Heart left ventricle (tissue), 13 donors: ENCODE measurements at regions not wholly inside any gene's neighbourhood (a gene's known extent, or its start where the extent isn't known, plus 50 kb on each side); places are given as distances from the start of the nearest gene placed in this dataset.

Experiments used
- CTCF ChIP-seq, 12 donors: fragments of 200-600 bp; sonication (generic) in 4 of 12; IDR thresholded peaks; one replicate each; pipeline versions ENCODE4 v1.5.0 to v1.8.0; 2018 to 2022; ENCODE audit warnings: antibody characterized with exemption in 12 of 12, mild to moderate bottlenecking in 5 of 12
- POLR2A ChIP-seq, 2 donors: fragments of 450-650 bp; IDR thresholded peaks; one replicate each; pipeline ENCODE4 v1.6.1; 2017; ENCODE audit warnings: antibody characterized with exemption in 2 of 2, mild to moderate bottlenecking in 2 of 2, moderate library complexity in 2 of 2
- donor health status: ischemic (EF 13 %, LVEDD 7.1; RV severe dilation, severe dysfunction).
- donor health status: DM: no; HTN: yes; CAD: no.
- donor health status: DM: no; HTN: no; CAD: no.
- donor health status: ischemic (EF 25% LVEDD 6.9; RV normal size, moderate dysfunction).
- donor health status: ischemic (EF 25% LVEDD 5.7; RV mildly dilated, moderate dysfunction).
- donor health status: ischemic (EF 35%, LVEDD 5.7; RV mildly dilated, moderate dysfunction).
- donor health status: nonischemic (EF 11% LVEDD 7.7; RV severe dilation, severe dysfunction).
- donor health status: DM: yes; HTN: yes; CAD: no.
- donor health status: PGD.
- donor health status: ischemic (EF 29% LVEDD 5.4; RV normal size, mild dysfunction).
- donor health status: nonischemic (EF 23%, LVEDD 6.1; RV moderate dilation, normal function).

- TF ChIP-seq POLR2A (IDR thresholded peaks at IDR 0.05), result no peak
- no peak for TF ChIP-seq CTCF (IDR thresholded peaks at IDR 0.05)
Measured at GRCh38 chr1:14498839-14499238, 99.6 kb upstream of the KAZN start.
